COLO829 (cell line): ENCODE measurements at regions not wholly inside any gene's neighbourhood (a gene's known extent, or its start where the extent isn't known, plus 50 kb on each side); places are given as distances from the start of the nearest gene placed in this dataset.
A peak's percentile ranks its signal among the peaks of the same experiment; 100 is the strongest.

ENCODE experiments used
- DNase-seq: peaks from one replicate; pipeline ENCODE4 v3.0.0; 2012; ENCODE audit warnings: low spot score

DNA sequence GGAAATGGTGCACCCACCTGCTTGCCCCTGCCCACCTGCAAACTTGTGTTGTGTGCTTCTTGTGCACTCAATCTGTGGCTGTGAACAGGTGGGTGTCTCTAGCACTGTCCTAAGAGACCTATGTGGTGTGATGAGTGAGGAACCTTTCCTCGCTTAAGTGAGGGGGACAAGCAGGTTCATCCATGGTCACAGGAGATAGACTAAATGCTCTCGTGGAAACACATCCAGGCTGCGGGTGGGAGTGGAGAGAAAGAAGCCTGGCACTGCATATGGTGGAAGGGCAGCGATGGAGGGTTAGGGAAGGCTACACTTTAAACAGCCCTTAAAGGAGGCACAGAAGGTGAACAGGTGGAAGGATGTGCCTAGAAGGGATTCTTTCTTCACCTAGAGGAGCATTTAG is 330.9 kb downstream of the CXCL12 start:
- DNase-seq: no peak

DNA sequence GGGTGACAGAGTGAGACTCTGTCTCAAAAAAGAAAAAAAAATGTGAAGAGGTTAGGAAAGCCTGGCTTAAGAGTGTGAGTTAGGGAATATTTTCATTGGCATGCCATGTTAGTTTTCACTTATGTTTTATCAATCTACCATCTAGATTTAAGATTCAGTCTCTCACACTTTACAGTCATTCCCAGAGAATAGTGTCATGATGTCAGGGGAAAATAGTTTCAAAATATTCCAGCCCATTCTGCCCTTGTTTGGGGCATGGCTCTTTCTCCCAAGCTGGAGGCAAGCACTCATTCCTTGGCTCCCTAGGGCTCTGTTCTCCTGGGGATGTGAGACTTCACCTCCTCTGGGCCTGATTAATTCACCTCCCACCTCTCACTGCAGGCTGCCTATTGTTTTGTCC is 331.5 kb downstream of the CXCL12 start:
- no peak for DNase-seq

DNA sequence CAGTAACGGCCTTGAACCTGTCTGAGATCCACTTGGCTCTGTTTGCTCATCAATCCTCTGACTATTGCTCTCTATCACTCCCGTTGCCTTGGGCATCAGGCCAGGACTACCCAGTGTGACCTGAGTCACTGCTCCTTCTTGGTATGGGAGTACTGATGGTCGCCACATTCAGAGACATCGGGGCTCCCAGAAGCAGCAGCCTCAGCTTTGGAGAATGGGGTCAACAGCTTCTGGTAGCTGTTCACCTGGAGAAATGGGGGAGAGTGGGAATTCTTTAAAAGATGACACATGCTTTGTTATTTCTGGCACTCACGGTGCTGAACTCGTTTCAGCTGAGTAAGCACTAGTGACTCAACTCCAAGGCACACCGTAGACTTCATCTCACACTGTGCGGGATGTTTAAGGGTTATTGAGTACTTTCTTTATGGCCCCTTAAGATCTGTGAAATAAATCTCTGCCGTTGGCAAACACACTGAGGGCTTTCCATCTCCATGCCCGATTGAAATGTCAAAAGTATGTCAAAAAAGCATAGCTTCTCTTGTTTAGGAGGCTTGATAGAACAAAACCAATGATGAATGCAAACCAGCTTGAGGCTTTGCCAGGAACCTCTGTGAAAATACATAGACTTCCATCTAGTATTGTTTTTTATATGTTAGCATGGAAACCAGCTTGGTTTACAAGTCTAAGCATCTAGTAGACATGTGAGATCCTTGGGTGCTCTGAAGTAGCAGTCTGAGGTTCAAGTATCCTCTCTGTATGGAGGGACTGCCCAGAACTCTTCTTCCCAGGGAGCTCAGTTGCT is 333.1 kb downstream of the CXCL12 start:
- no peak for DNase-seq

DNA sequence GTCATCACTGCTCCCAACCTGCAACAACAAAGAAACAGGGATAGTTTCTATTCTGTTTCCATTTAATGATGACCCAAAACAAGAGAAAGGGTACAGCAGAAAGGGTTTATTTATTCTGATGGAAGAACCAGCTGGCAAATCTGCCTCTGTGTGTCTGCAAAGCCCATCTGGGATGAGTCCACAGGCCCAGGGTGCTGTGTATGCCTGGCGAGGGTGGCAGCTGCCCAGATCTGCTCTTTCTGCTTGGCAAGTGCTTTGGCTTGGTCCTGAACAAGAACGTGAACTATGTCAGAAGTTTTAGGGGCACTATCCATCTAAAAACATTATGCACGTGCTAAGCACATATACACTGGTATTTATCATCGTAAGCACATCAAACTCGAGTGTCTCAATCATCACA is 333.8 kb downstream of the CXCL12 start:
- DNase-seq: no peak

DNA sequence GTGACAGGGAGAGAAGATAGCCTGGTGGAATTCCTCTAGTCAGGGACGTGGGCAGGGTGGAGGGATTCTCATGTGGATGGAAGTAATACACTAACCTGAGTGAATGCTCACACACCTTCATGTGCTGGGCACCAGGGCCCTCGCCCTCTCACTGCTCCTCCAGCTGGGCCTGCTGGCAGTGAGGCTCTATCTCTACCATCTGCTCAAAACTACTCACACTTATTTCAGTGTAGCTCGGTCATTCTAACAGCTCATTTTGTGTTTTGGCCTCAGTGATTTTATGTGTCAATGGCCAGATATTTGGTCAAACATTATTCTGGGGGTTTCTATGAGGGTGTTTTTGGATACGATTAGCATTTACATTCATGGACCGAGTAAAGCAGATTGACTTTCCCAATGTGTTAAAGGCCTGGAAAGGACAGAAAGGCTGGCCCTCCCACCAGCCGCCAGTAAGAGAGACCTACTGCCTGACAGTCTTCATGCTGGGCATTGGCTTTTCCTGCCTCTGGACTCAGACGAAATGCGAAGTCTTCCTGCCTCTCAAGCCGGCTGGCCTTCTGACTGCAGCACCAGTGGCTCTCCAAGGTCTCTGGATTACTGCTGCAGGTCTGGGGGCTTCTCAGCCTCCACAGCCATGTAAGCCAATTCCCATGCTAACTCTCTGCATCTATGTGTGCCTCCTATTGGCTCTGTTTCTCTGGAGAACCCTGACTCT is 335.4 kb downstream of the CXCL12 start:
- no peak for DNase-seq

DNA sequence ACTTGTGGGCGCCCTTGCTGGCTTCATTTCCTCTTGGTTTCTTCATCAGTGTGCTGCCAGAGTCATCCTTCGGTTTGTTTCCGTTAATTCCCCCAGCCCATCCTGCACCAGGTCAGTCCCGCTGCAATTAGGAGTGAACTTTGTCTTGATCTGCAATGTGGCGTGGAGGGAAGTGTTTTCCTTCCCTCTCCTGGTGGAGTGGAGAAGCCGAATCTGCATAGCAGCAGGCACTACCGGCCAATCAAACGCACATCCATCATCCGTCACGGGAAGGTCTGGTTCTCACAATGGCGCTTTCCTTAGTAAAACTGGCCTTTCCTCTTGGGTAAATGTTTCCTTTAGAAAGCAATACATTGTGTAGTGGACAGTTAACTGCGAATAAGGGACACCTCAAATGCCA is 337.5 kb downstream of the CXCL12 start:
- no peak for DNase-seq

DNA sequence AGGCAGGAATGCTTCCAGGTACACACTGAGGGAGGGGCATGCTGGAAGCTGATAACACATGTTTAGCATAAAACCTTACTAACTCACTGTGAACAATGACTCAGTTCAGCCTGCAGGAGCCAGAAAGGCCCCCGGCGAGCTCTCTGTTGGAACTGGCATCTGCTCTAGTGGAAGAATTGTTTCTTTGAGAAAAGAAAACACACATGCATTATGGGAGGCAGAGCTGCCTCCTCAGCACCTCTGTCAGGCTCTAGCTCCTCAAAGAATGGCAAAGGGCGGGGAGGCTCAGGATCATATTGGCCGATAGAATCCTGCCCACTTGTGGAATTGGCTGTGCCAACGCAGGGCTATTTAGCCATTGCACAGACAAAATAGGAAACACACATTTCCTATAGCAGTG is 338.3 kb downstream of the CXCL12 start:
- DNase-seq: peak; percentile 4

DNA sequence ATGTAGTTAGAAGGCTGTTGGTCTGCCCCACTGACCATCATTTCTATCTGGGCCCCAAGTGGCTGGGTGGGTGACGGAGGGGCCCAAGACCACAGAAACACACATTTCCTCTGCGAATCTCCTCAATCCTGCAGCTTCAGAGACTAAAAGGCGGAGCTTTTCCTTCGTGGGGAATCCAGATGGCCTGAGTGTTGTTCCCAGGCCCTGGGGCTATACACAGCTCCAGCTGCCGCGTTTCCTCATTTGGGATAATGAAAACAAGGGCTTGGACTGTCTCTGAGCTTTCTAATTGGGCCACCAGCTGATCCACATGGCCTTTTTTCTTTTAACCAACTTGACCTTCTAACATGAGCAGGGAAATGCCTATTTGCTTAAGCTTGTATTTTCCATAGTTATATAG is 339.9 kb downstream of the CXCL12 start:
- DNase-seq: no peak

DNA sequence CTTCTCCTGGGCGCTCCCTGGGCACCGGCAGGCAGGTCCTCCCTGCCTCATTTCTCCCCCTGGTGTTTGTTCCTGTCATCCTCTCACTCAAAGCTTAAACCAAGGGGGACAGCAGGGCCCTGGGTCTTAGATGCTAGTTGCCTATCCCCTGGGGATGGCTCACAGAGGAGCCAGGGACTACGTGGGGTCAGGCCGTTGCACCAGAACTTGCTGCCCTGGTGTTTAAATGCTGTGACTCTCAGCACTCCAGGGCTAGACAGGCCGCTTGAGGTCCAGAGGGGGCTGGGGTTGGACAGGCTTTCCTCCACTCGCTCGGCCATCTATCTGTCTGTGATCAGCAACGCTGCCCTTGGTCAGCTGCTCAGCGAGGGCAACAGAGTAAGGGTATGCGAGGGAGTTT is 340.3 kb downstream of the CXCL12 start:
- DNase-seq: no peak

DNA sequence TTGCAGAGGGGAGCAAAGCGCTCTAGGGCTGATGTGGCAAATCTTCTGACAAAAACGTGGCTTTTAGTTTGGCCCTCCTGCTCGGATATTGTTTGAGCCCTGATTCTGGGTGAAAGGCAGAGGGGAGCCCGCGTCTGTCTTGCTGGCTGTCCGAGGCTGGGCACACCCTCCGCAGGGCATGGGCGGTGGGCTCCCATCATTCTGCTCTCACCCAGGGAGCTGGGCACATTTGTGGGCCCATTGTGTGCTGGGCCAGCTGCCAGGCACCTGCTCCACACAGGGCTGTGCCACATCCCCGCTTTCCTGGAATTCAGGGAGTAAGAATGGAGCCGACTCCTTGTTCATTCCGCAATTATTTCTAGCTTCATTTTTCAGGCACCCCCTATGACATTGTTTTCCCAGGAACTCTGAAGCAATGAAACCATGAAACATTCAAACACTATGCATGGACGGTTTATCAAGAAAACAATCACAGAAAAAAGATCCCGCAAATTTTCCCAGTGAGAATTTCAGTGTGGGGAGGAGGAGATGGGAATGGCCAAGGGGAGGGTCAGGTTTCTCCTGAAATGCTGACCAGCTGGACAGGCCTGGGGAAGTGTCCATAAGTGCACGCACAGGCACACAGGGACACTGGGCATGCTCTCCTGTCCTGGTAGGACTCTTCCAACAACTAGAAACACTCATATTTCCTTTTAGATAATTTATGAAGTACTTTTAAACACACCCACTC is 341.1 kb downstream of the CXCL12 start:
- DNase-seq: no peak

DNA sequence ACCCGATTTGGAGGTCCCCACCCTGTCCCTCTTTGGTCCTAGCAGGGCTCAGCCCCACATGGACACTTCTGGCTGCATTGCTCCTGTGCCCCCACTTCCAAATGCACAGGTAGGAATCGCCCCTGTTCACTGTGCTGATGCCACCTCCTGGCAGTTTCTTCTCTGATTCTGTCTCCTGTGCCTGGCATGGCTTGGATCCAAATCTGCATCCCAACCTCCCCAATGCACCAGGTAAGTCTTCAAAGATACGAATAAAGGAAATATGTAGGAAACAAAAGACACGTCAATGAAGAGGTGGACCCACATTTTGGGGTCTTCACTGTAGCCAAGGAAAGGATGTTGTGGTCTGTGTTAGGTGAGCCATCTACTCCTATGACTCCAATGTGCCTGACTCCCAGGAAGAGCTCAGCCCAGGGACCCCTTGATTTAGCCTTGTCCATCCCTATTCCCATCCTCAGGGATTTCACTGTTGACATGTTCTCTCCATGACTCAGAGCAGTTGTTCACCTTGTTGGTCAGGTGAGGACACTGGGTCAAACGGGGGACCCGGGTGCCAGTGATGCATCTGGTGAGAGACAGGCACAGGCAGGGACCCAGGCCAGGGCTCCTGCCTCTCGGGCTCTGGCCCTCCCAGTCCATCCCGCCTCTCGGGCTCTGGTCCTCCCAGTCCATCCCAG is 341.8 kb downstream of the CXCL12 start:
- DNase-seq: no peak

DNA sequence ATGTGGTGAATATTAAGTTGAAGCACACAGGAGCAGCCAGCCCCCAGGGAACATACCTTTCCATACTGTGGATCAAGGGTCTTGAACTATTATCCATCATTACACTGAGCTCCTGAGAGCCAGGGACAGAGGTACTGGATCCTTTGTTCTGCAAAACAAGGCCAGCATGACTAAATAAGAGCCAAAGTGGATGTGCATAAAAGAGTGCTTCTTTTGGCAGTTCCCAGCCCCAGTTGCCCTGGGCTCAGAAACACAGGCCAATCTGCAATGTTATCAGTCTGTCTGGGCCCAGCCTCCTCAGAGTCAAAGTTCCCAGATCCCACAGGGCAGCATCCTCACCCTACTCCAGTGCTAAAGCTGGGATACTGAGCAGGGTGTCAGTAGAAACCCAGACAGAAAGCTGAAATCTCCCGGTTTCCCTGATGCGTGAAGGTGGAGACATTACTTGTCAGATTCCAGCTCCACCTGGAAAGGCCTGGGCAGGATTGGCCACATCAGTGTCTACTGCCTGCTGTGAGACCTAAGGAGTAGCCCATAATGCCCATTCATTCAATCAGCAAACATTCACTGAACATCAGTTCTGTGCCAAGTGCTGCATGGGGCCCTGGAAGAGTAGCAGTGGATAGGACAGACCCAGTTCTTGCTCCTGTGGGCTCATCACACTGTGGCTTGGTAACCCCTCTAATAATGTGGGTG is 342.7 kb downstream of the CXCL12 start:
- DNase-seq: no peak

DNA sequence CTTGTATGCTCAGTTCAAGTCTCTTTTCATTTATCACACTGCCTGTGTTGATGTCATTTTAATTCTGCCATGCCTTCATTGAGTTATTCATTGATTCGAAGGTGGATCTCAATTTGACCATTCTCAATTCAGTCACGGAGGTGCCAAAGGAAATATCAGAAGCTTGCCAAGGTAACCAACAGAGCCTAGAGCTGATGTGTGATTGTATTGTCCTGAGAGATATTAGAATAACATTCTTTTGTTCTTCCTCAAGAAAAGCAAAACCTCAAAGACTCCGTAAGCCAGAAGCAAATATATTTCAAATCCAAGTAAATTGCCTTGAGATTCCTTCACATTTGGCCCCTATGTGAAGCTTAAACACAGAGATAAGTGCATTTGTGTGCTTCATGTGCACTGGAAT is 345.3 kb downstream of the CXCL12 start:
- DNase-seq: no peak

DNA sequence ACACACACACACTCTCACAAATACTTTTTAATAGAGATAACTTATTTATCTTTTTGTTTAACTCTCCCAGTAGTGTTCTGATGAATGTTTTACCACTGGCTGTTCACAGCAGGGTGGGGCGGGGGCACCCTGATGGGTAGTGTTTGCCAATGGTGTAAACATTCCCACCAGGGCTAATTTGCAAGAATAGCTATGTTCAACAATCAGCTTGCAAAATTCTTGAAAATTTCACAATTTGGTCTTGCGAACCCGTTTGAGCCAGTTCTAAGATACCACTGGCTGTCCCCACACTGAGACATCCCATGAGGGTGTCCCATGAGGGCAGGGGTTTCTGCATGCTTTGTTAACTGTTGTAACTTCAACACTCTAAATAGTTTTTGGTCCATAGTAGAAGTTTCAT is 348.5 kb downstream of the CXCL12 start:
- no peak for DNase-seq

DNA sequence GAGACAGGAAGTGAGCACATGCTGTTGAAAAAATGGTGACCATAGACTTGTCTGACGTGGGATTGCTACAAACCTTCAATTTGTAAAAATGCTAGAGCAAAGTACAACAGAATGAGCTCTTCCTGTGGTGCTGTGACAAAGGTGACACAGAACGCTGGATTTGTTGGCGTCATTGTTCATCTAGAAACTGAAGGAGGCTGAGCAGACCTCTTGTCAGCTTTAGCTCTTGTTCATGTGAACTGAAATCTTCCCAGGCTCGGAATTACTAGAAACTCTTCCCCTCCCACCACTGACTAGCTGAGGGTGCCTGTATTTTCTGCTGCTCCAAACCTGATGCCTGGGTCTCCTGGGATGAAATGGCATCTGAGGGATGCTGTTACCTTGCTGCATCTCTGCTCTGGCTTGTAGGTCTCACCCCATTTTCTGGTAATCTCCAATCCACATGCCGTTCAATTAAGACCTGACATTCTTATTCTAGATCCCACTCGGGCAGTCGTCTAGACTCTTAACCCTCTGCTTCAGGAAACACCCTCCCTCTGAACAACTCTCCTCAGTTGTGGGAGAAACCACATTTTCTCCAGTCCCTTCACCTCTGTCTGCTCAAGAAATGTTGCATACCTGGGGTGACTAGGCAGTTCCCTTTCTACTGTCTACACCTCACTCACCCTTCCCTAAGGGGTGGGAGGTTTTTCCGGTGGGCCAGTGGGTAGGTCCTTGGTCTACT is 349.3 kb downstream of the CXCL12 start:
- no peak for DNase-seq

DNA sequence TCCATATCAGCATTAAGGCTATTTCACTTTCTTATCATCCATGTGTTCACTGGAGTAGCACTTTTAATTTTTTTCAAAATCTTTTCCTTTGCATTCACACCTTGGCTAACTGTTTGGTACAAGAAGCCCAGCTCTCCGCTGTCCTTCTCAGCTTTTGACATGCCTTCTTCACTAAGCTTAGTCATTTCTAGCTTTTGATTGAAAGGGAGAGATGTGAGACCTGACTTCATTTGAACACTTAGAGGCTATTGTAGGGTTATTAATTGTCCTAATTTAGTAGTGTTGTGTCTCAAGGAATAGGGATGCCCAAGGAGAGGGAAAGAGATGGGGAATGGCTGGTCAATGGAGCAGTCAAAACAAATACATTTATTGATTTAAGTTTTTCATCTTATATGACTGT is 350.0 kb downstream of the CXCL12 start:
- DNase-seq: no peak

DNA sequence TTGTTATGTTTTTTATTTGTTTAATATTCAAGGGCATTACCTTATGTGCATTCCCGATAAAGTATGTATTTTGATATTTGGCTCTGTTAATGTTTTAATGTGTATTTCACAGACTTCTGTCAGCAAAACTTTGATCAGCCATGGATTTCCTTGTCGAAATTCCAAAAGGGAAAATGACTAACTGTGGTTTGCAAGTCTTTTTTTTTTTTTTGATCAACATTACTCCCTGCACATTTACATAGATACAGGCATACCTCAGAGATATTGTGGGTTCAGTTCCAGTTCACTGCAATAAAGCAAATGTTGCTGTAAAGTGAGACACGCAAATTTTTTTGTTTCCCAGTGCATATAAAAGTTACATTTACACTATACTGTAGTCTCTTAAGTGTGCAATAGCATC is 351.9 kb downstream of the CXCL12 start:
- no peak for DNase-seq

DNA sequence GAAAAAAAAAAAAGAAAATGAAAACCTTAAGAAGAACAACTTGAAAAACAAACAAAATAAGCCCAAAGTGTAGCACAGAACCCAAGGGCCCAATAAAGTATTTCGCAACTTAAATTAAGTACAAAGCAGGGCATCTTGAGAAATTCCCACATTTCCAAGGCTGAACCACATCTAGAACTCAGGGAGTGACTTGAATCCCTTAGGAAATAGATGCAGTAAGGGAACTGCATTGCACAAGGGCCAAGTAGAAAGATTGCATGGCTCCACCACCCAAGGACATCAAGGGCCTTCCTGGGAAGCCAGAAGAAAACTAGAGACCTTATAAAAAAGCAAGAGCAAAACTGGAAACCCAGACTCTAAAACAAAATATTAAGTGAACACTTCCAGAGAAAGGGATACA is 352.7 kb downstream of the CXCL12 start:
- no peak for DNase-seq

DNA sequence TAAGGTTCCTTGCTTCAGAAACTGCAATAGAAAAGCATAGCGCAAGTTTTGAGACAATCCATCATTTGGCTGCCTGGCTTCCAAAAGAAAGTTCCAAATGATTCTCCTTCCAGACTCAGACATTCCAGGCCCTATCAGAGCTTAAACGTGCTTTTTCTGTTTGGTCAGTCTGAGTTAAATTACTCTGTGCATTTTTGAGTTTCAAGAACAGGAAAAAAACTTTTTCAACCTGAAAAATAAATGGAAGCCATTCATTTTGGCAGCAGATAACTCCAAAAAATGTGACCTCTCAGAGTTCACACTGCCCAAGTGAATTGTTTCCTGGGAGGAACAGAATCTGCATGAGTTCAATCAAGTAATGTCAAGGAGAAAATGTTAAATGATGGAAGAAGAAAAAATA is 354.2 kb downstream of the CXCL12 start:
- no peak for DNase-seq

DNA sequence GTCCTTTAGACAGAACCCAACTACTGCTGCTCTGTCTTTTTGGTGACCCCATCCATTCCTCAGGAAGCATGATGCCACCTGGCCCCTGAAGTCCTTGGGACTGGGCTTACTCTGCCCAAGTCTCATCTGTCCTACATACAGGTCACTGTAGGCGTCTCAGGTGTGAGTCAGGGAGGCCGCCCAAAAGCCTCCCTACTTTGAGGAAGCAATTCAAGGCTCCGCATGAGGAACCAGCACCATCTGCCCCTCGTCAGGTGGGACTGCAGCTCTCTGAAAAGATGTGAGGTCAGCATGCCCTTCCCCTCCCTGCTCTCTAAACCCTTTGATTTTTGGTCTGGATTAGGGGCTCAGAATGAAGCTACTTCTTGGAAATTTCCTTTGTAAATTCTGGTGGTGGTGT is 354.8 kb downstream of the CXCL12 start:
- DNase-seq: no peak
